Neural crest cell (in vitro differentiated cells): ENCODE measurements at regions not wholly inside any gene's neighbourhood (a gene's known extent, or its start where the extent isn't known, plus 50 kb on each side); places are given as distances from the start of the nearest gene placed in this dataset.

Experiments
- DNase-seq: peaks from one replicate; pipeline ENCODE4 v3.0.0; 2021; ENCODE audit warnings: low read depth, mixed read lengths, low spot score
- H3K27ac Mint-ChIP-seq: one replicate; pipeline ENCODE4 v1.8.0; 2021; ENCODE audit warnings: mild to moderate bottlenecking, mixed read lengths; ENCODE audit not compliant: unreplicated experiment
- H3K27me3 Mint-ChIP-seq: 2 replicates; pipeline ENCODE4 v1.8.0; 2021; ENCODE audit warnings: low read depth, mild to moderate bottlenecking, mixed read lengths
- H3K36me3 Mint-ChIP-seq: 2 replicates; pipeline ENCODE4 v1.8.0; 2021; ENCODE audit warnings: low read depth, mild to moderate bottlenecking, mixed read lengths
- H3K4me1 Mint-ChIP-seq: 2 replicates; pipeline ENCODE4 v1.8.0; 2021; ENCODE audit warnings: mixed read lengths
- H3K4me3 Mint-ChIP-seq: one replicate; pipeline ENCODE4 v1.8.0; 2021; ENCODE audit warnings: mild to moderate bottlenecking, mixed read lengths
- H3K9me3 Mint-ChIP-seq: 2 replicates; pipeline ENCODE4 v1.8.0; 2021; ENCODE audit warnings: mixed read lengths
- CTCF ChIP-seq: fragments of 200-600 bp; sonication (generic); conservative IDR thresholded peaks from 2 replicates; pipeline ENCODE4 v1.5.0; 2021; ENCODE audit warnings: antibody characterized with exemption, mild to moderate bottlenecking

GRCh38 chr17:53321651-53322050 is 501.1 kb upstream of the KIF2B start:
- Mint-ChIP-seq H3K9me3 (peaks cover 4% of the 10 kb centered on the region), H3K27ac (no peak overlapping the region), H3K27me3 (no peaks in the 10 kb centered on the region), H3K4me1 (no peaks in the 10 kb centered on the region), H3K36me3 (peaks cover 5% of the 10 kb centered on the region), H3K4me3 (no peak overlapping the region)
- DNase-seq, result no peak
- TF ChIP-seq CTCF, result no peak

GRCh38 chr17:53319947-53320346 is 502.8 kb upstream of the KIF2B start:
- Mint-ChIP-seq H3K27ac (no peak overlapping the region), H3K36me3 (peaks cover 5% of the 10 kb centered on the region), H3K4me1 (no peaks in the 10 kb centered on the region), H3K9me3 (peaks cover 4% of the 10 kb centered on the region), H3K27me3 (no peaks in the 10 kb centered on the region), H3K4me3 (no peak overlapping the region)
- no peak for DNase-seq
- no peak for TF ChIP-seq CTCF

GRCh38 chr17:53316988-53317387 is 505.7 kb upstream of the KIF2B start:
- Mint-ChIP-seq H3K27me3 (no peaks in the 10 kb centered on the region), H3K4me3 (no peak overlapping the region), H3K9me3 (peaks cover 4% of the 10 kb centered on the region), H3K36me3 (peaks cover 5% of the 10 kb centered on the region), H3K27ac (no peak overlapping the region), H3K4me1 (no peaks in the 10 kb centered on the region)
- DNase-seq, result no peak
- TF ChIP-seq CTCF, result no peak

GRCh38 chr17:53316073-53316472 is 506.7 kb upstream of the KIF2B start:
- no peak for DNase-seq
- H3K27ac Mint-ChIP-seq, result no peak overlapping the region
- H3K27me3 Mint-ChIP-seq, result no peaks in the 10 kb centered on the region
- TF ChIP-seq CTCF, result no peak
- peaks cover 5% of the 10 kb centered on the region for H3K36me3 Mint-ChIP-seq
- H3K4me1 Mint-ChIP-seq, result no peaks in the 10 kb centered on the region
- H3K4me3 Mint-ChIP-seq, result no peak overlapping the region
- peaks cover 4% of the 10 kb centered on the region for H3K9me3 Mint-ChIP-seq

- no peak for DNase-seq
- Mint-ChIP-seq H3K9me3 (peaks cover 4% of the 10 kb centered on the region), H3K36me3 (peaks cover 5% of the 10 kb centered on the region), H3K4me1 (no peaks in the 10 kb centered on the region), H3K4me3 (no peak overlapping the region), H3K27ac (no peak overlapping the region), H3K27me3 (no peaks in the 10 kb centered on the region)
- no peak for TF ChIP-seq CTCF
Measured at GRCh38 chr17:53314521-53314920, 508.2 kb upstream of the KIF2B start.

GRCh38 chr17:53313746-53314145 is 509.0 kb upstream of the KIF2B start:
- Mint-ChIP-seq H3K4me1 (no peaks in the 10 kb centered on the region), H3K27ac (no peak overlapping the region), H3K4me3 (no peak overlapping the region), H3K36me3 (peaks cover 5% of the 10 kb centered on the region), H3K9me3 (peaks cover 10% of the 10 kb centered on the region), H3K27me3 (no peaks in the 10 kb centered on the region)
- no peak for TF ChIP-seq CTCF
- DNase-seq, result no peak
